SIG-M5 (cell line): ENCODE measurements at regions not wholly inside any gene's neighbourhood (a gene's known extent, or its start where the extent isn't known, plus 50 kb on each side); places are given as distances from the start of the nearest gene placed in this dataset.

Source experiments
- DNase-seq: peaks from one replicate; lab custom pipeline; 2025; lab: John Stamatoyannopoulos, UW

DNA sequence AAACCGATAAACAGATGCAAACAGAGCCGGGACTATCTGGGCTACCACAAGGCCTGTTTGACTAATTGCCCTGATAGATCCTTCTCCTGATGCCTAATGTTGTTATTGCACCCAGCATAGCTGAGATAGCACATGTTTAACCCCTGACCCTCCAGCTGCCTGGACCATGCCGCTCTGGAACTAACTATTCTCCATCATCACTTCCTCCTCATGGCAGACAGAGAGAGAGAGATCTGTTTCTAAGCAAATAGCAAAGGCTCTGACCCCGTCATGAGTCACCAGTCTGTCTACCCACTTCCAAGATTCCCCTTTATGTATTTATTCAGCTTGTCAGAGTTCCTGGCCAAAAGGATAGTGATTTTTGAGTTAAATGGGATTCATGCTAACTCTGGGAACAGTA, 58.2 kb upstream of the FLRT2 start:
- DNase-seq: no peak

DNA sequence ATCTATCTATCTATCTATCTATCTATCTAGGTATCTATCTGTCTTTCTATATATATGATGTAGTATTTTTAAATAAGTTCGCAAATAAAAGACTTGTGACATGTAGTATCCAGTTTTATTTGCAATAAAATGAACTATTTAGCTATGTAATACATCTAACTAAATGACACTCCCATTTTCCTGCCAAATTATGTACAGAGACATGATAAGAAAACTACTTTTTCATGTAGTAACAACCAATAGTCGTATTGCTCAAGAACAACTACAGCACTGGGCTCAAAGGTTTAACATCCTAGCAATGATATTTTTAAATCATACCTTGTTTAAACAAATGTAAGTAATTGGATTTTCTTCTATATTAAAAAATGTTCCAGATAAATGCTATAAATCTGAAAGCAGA, 55.5 kb upstream of the FLRT2 start:
- no peak for DNase-seq

DNA sequence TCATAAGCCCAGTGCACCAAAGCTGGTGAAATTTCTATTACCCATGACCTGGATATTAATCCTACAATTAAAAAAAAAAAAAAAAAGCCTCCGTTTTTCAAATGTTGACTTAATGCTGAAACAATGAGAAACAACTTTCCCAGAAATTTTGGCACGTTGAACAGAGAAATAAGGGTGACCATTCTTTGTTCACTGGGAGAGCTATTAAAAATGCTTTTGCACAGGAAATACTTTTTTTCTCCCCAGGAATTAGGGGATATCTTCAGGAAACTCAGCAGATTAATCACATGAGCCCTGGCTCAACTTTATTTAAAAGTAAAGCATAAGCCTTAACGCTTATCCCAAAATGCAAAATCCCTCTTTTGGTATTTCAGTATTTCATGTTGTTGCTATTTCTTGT, 54.8 kb upstream of the FLRT2 start:
- DNase-seq: no peak

DNA sequence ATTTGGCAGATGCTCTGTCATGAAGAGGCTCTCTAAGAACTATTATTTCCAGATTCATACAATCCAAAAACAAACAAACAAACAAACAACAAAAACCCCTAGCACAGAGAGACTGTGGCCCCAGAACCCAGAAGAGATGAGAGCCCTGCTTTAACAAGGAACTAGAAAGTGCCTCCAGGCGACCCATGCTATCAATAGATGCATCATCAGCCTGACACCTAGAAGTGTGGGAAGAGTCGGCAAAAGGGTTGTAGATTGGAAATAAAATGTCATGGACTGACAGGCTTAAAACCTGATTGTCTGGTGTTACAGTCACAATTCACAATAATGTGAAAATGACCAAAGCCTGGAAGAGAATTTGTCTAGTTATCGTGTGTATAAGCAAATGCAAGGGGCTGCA, 50.6 kb upstream of the FLRT2 start:
- no peak for DNase-seq

DNA sequence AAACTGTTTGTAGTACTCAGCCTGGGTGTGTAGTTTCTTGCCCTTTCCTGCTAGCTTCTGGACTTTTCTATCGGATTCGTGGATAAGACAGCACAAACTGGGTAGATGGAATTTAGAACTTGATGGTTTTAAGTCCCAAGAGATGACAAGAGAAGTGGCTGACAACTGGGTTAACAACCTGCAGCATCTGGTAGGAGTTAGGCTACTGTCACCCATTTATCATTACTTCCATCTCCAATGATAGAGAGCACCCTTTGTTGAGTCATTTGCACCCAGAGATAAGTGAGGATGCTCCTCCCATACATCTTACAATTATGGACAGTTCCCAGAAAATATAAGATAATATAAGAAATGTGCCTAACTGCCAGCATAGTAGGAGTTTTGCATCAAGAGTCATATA, 50.2 kb upstream of the FLRT2 start:
- no peak for DNase-seq
